ENCODE measurements at regions not wholly inside any gene's neighbourhood (a gene's known extent, or its start where the extent isn't known, plus 50 kb on each side); places are given as distances from the start of the nearest gene placed in this dataset.

- TF ChIP-seq CTCF (IDR thresholded peaks at IDR 0.05 in 4 of 5, conservative IDR thresholded peaks at IDR 0.05 in 1 of 5) (no peak), POLR2A (IDR thresholded peaks at IDR 0.05) (no peak)
- no peak for DNase-seq
- H3K9me3 ChIP-seq: no peaks in the 10 kb centered on the region
- in situ Hi-C loops (cut with MboI; ENCODE audit: low sequenced_read_pairs in 4 of 4) (no loop called here), intact Hi-C loops (cut with DNase I; ENCODE audit: low total_unique reads) (no loop called here)
- H3K4me1 ChIP-seq: no peaks in the 10 kb centered on the region
- no peak overlapping the region for H3K27ac ChIP-seq
- H3K4me3 ChIP-seq: no peak overlapping the region
- no peak for ATAC-seq
- no peaks in the 10 kb centered on the region for H3K27me3 ChIP-seq
- no peaks in the 10 kb centered on the region for H3K36me3 ChIP-seq
Observed at GRCh38 chr12:125220404-125221273, 155.4 kb downstream of the AACS start.

- Histone ChIP-seq H3K9me3 (no peaks in the 10 kb centered on the region), H3K27me3 (no peaks in the 10 kb centered on the region), H3K36me3 (no peaks in the 10 kb centered on the region), H3K27ac (no peak overlapping the region), H3K4me1 (no peaks in the 10 kb centered on the region), H3K4me3 (no peak overlapping the region)
- no peak for TF ChIP-seq CTCF (IDR thresholded peaks at IDR 0.05 in 4 of 5, conservative IDR thresholded peaks at IDR 0.05 in 1 of 5)
- TF ChIP-seq POLR2A (IDR thresholded peaks at IDR 0.05): no peak
- intact Hi-C loops (cut with DNase I; ENCODE audit: low total_unique reads): no loop called here
- in situ Hi-C loops (cut with MboI; ENCODE audit: low sequenced_read_pairs in 4 of 4): no loop called here
- ATAC-seq (no peak), DNase-seq (no peak)
Observed at GRCh38 chr12:125221602-125222001, 156.4 kb downstream of the AACS start.

DNA sequence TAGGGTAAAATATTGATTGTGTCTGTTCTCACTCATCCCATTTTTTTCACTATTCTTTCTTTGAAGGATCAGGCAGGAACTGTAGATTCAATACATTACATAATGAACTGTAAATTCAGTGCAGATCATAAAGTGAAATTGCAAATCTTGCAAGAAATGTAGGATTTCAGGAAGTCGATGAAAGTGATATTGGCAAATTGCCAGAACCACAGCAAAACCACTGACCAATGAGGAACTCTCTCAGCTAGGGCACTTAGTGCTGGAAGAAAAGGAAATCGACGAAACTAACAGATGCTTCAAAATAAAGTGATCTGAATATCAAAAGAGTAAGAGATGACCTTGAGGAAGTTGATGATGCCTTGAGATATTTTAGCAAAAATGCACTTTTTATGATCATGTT, 157.6 kb downstream of the AACS start:
- TF ChIP-seq CTCF (IDR thresholded peaks at IDR 0.05 in 4 of 5, conservative IDR thresholded peaks at IDR 0.05 in 1 of 5): no peak
- TF ChIP-seq POLR2A (IDR thresholded peaks at IDR 0.05): no peak
- no peaks in the 10 kb centered on the region for H3K9me3 ChIP-seq
- ATAC-seq (no peak), DNase-seq (no peak)
- in situ Hi-C loops (cut with MboI; ENCODE audit: low sequenced_read_pairs in 4 of 4): no loop called here
- no peak overlapping the region for H3K4me3 ChIP-seq
- no peaks in the 10 kb centered on the region for H3K36me3 ChIP-seq
- intact Hi-C loops (cut with DNase I; ENCODE audit: low total_unique reads): no loop called here
- no peaks in the 10 kb centered on the region for H3K27me3 ChIP-seq
- H3K27ac ChIP-seq: no peak overlapping the region
- no peaks in the 10 kb centered on the region for H3K4me1 ChIP-seq

DNA sequence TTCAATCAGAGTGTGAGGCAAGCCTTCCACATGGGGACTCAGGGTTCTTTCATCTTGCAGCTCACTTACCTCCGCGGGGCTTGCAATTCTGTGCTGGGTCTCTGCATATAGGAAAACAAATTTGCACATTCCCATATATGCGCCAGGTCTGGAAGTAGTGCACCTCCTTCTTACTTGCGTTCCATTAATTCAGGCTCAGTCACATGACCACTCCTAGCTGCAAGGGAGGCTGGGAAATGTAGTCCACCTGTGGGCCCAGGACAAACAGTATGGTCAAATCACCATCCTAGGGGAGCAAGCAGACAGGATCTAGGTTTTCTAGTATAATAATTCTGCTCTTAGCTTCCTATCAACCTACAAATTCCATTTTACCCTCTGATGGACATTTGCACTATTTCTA, 160.4 kb downstream of the AACS start:
- H3K27ac ChIP-seq: no peak overlapping the region
- H3K4me3 ChIP-seq: no peak overlapping the region
- H3K36me3 ChIP-seq: no peaks in the 10 kb centered on the region
- H3K4me1 ChIP-seq: no peaks in the 10 kb centered on the region
- no peak for TF ChIP-seq CTCF (IDR thresholded peaks at IDR 0.05 in 4 of 5, conservative IDR thresholded peaks at IDR 0.05 in 1 of 5)
- TF ChIP-seq POLR2A (IDR thresholded peaks at IDR 0.05): no peak
- no peak for DNase-seq
- no peaks in the 10 kb centered on the region for H3K9me3 ChIP-seq
- no peaks in the 10 kb centered on the region for H3K27me3 ChIP-seq
- in situ Hi-C loops (cut with MboI; ENCODE audit: low sequenced_read_pairs in 4 of 4) (no loop called here), intact Hi-C loops (cut with DNase I; ENCODE audit: low total_unique reads) (no loop called here)
- no peak for ATAC-seq

All from gastrocnemius medialis (tissue), 4 donors.